ENCODE measurements at regions not wholly inside any gene's neighbourhood (a gene's known extent, or its start where the extent isn't known, plus 50 kb on each side); places are given as distances from the start of the nearest gene placed in this dataset.
"Not testable (repeated sequence)": the region's sequence is repeated elsewhere in the genome, so short reads cannot be mapped to it uniquely, and the experiment has no call there.

DNA sequence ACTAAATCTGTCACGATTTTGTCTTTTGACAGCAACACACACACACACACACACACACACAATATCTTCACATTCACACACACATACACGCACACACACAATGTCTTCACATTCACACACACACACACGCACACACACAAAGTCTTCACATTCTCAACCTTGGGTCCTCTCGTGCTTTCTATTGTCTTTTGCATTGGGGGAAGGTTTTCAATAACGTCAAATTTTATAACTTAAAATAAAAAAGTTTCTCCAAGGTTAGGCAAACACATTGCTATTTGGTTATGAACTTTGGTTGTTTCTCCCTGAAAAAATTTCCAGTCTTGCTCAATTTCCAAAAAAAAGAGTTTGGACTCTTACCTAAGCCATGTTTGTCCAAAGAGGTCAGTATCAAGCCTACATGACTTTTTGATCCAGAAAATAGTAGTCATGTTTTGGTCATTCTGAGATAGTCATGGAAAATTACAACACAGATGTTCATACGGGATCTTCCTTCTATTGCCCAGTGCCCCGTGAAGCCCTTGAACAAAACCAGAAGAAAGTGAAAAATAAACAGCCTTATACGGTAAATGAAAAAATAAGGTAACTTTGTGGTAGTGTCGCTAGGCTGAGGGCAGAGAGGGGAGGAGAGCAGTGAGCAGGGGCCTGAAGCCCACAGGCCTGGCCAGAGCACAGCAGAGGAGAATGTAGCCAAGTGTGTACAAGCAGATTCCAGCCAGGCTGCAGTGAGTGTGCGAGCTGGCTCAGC is 542.8 kb upstream of the ID2 start:
- DNase-seq: no peak

- no peak for DNase-seq
Observed at GRCh38 chr2:8139668-8140200, 542.1 kb upstream of the ID2 start.

DNA sequence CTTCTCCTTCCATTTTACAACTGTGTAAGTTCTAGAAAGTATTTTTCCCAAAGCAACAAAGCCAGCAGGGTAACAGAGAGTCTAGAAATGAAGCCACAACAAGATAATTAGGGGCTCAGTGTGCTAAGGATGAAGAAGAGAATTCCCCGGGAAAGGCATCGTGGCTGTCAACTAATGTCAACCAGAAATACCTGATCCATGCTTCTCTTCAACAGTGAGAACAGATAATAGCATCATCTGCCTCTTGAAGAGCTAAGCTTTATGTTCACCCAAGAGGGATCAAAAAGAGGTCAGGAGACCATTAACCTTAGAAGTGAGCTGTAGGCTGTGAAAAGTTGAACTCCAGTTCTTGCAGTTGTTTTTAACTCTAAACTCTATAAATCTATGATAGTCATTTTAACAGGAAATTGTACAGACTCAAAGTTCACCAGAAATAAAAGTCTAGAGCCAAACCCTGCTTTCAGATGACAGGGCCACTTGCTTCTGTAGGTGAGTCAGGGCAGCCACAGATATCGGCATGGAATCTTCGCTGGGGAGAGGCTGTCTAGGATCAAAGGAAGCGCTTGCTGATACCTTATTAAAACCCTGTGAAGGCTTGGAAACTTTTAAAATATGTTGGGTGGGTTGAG is 540.7 kb upstream of the ID2 start:
- DNase-seq: no peak

DNA sequence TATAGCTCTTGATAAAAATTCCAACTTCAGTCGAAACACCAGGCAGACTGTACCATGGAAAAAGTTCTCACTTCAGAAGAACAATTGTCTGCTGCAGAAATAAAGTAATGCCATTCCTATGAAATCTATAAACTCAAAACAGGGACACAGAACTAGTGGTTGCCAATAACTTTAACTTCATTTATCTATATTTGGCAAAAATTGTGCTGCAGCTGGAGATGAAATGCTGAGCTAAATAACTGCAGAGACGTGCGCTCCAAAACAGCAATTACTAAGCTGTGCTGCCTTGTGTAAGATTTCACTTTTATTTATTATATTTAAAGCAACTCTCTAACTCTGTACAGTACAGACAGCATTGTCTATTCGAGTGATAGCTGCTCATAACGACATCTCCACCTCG is 540.1 kb upstream of the ID2 start:
- DNase-seq: no peak

- DNase-seq: no peak
Observed at GRCh38 chr2:8142461-8142860, 539.4 kb upstream of the ID2 start.

DNA sequence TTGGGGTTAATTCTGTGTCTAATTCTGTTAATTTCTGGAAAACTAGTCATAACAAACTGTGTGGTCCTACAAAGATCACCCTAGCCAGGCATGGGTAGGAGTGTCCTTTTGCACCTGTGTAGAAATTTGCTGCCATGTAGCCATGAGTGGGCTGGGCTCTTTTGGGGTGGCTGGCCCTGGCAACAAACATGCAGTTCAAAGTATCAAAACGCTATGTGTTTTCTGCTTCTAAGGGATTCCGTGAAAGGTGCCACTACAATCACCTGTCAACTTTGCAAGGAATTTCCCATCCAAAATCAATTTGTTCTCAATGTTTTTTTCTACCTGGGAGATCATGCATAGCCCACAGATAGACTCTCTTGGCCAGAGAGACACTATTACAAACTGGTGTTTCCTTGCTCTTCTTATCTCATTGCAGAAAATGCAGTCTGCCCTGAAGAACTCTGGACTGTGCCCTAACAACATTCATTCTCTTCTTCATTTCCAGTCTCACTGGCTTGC is 537.7 kb upstream of the ID2 start:
- no peak for DNase-seq

GRCh38 chr2:8144785-8145184 is 537.1 kb upstream of the ID2 start:
- DNase-seq: no peak

DNA sequence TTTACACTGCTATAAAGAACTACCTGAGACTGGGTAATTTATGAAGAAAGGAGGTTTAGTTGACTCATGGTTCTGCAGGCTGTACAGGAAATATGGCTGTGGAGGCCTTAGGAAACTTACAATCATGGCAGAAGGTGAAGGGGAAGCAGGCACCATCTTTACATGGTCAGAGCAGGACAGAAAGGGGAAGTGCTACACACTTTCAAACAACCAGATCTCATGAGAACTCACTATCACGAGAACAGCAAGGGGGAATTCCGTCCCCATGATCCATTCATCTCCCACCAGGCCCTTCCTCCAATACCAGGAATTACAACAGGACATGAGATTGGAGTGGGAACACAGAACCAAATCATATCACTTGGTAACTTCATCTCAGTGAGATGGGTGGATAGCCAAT is 536.5 kb upstream of the ID2 start:
- not testable (repeated sequence) for DNase-seq

GRCh38 chr2:8146132-8147005 is 535.5 kb upstream of the ID2 start:
- DNase-seq: no peak

- DNase-seq: no peak
Observed at GRCh38 chr2:8148260-8149006, 533.4 kb upstream of the ID2 start.

DNA sequence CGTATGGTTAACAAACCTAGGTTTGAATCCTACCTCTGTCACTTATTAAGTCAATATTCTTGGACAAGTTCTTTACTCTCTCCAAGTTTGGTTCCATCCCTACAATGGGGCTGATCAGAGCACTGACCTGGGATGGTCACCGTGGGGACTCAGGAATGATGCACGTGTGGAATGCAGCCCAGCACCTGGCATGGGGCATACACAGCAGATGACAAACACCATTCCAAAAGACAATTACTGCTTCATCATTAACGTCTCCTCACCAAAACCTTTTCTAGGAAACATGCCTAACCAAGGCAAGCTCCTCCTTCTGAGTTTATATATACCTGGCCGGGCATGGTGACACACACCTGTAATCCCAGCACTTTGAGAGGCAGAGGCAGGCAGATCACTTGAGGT is 532.9 kb upstream of the ID2 start:
- DNase-seq: no peak

- DNase-seq: no peak
Observed at GRCh38 chr2:8149985-8150539, 531.8 kb upstream of the ID2 start.

GRCh38 chr2:8151888-8152287 is 530.0 kb upstream of the ID2 start:
- no peak for DNase-seq

DNA sequence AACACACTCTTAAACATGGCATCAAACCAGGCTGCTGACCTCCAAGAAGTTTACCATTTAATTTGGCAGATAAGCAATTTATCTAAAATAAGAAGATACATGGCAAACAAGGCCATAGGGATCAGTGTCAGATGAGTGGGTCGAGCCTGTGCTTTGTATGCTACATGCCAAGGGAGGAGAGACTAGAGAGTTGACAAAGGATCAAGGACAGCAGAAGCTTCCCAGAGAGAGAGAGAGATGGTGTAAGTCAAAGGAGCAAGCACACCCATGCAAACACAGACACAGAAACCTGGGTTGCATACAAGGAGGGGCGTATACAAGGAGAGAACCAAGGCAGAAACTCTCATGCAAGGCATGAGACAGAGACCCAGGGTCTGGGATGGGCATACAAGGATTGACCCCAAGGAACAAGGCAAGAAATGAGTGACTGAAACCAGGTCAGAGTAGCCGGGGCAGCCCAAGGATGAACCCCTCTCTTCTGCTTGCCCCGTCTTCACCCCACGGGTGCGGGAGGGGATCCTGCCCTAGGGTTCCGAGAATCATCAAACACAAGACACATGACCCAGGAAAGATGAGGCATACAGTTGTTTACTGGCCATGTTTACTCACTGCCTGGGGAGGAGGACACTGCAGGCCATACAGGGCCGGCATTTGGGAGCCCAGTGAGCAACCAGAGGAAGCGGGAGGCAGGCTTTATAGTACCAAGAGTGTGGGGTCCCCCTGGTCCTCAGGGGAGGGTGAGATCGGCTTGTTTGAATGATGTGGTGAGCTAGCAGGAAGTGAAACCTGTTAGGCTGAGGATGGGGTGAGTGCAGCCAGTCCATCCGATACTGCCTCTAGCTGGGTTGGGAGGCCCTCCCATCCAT is 529.2 kb upstream of the ID2 start:
- DNase-seq: no peak

GRCh38 chr2:8153258-8153718 is 528.6 kb upstream of the ID2 start:
- DNase-seq: no peak

GRCh38 chr2:8154270-8154669 is 527.6 kb upstream of the ID2 start:
- DNase-seq: no peak

- DNase-seq: no peak
Observed at GRCh38 chr2:8154936-8155335, 526.9 kb upstream of the ID2 start.

DNA sequence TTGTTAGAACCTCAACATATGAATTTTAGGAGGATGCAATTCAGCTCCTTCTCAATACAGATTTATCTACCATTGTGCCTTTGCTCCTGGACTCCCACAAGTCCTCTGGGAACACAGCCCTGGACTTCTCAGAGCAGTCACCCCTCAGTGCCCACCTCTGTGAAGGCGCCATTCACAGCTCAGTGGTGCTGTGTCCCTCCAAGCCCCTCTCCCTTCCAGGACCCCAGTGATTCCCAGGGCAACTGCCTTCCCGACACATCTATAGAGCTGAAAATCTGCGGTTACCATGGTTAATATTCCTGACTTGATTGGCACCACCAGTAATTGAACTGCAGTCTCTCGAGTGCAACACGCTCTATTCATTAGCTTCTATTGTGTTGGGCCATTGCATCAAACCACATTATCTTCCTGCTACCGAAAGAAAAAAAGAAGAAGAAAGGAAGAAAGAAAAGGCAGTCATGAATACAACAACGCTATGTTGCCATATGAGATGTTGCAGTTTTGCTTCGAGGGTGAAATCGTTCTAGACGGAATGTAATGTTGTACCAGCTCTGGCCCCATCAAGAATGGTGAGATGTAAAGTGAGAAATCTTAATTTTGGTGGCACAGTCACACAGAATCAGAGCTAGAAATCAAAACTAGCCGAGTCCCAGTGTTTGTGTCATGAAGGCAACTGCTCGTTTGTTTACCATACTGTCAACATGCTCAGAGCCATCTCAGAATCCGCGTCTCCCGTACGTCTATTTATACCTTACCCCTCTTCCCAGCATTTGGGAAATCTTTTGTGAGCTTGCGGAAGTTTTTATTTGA is 524.0 kb upstream of the ID2 start:
- DNase-seq: peak; percentile 76

DNA sequence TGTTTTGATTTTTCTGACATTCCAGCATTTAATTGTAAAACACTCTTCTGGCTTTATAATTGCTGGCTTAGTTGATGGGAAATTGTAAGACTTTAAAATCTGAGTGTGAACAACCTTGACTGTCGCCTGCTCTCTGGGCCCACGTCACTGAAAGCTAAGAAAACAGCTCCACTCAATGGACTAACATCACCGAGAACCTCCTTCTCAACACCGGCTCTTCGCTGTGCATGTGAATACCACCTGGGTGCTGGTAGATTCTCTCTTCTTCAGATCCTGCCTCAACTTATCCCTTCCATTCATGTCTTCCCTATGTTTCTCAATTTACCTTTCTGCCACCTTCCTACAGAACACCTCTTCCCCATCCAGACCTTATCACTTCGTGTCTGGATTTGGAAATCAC is 523.1 kb upstream of the ID2 start:
- no peak for DNase-seq
